ENCODE measurements at regions not wholly inside any gene's neighbourhood (a gene's known extent, or its start where the extent isn't known, plus 50 kb on each side); places are given as distances from the start of the nearest gene placed in this dataset.

- no peaks in the 10 kb centered on the region for H3K4me1 ChIP-seq (ENCODE audit: control insufficient read depth in 1 of 2, low read depth in 2 of 2)
- H3K27me3 ChIP-seq (replicated peaks; ENCODE audit: insufficient read depth): no peaks in the 10 kb centered on the region
- no peak for TF ChIP-seq CTCF (IDR thresholded peaks at IDR 0.05)
- H3K9me3 ChIP-seq: no peaks in the 10 kb centered on the region
- no peak overlapping the region for H3K27ac ChIP-seq
- no peak overlapping the region for H3K4me3 ChIP-seq
- DNase-seq (ENCODE audit: low spot score) (no peak), ATAC-seq (ENCODE audit: insufficient number of reproducible peaks, low FRiP score, low read depth) (no peak)
- no peaks in the 10 kb centered on the region for H3K36me3 ChIP-seq
Measured at GRCh38 chr16:86327321-86327720, 183.0 kb upstream of the FOXF1 start.

GRCh38 chr16:86330906-86331305, 179.4 kb upstream of the FOXF1 start:
- Histone ChIP-seq H3K27me3 (replicated peaks; ENCODE audit: insufficient read depth) (no peaks in the 10 kb centered on the region), H3K4me3 (no peak overlapping the region), H3K27ac (no peak overlapping the region), H3K36me3 (no peaks in the 10 kb centered on the region), H3K9me3 (no peaks in the 10 kb centered on the region), H3K4me1 (ENCODE audit: control insufficient read depth in 1 of 2, low read depth in 2 of 2) (no peaks in the 10 kb centered on the region)
- DNase-seq (ENCODE audit: low spot score): no peak
- no peak for ATAC-seq (ENCODE audit: insufficient number of reproducible peaks, low FRiP score, low read depth)
- no peak for TF ChIP-seq CTCF (IDR thresholded peaks at IDR 0.05)

GRCh38 chr16:86334079-86334635, 176.2 kb upstream of the FOXF1 start:
- Histone ChIP-seq H3K27ac (no peak overlapping the region), H3K36me3 (no peaks in the 10 kb centered on the region), H3K4me3 (no peak overlapping the region), H3K9me3 (no peaks in the 10 kb centered on the region), H3K27me3 (replicated peaks; ENCODE audit: insufficient read depth) (no peaks in the 10 kb centered on the region), H3K4me1 (ENCODE audit: control insufficient read depth in 1 of 2, low read depth in 2 of 2) (no peaks in the 10 kb centered on the region)
- ATAC-seq (ENCODE audit: insufficient number of reproducible peaks, low FRiP score, low read depth) (no peak), DNase-seq (ENCODE audit: low spot score) (no peak)
- no peak for TF ChIP-seq CTCF (IDR thresholded peaks at IDR 0.05)

GRCh38 chr16:86335266-86336172, 174.8 kb upstream of the FOXF1 start:
- ATAC-seq (ENCODE audit: insufficient number of reproducible peaks, low FRiP score, low read depth) (no peak), DNase-seq (ENCODE audit: low spot score) (no peak)
- Histone ChIP-seq H3K4me1 (ENCODE audit: control insufficient read depth in 1 of 2, low read depth in 2 of 2) (no peaks in the 10 kb centered on the region), H3K27me3 (replicated peaks; ENCODE audit: insufficient read depth) (no peaks in the 10 kb centered on the region), H3K4me3 (no peak overlapping the region), H3K9me3 (no peaks in the 10 kb centered on the region), H3K36me3 (no peaks in the 10 kb centered on the region), H3K27ac (no peak overlapping the region)
- TF ChIP-seq CTCF (IDR thresholded peaks at IDR 0.05): no peak

- DNase-seq (ENCODE audit: low spot score): no peak
Measured at GRCh38 chr16:86337138-86337537, 173.2 kb upstream of the FOXF1 start.

More at GRCh38 chr16:86337138-86337537, 173.2 kb upstream of the FOXF1 start:
- no peak for TF ChIP-seq CTCF (IDR thresholded peaks at IDR 0.05)
- Histone ChIP-seq H3K27ac (no peak overlapping the region), H3K9me3 (no peaks in the 10 kb centered on the region), H3K4me3 (no peak overlapping the region), H3K36me3 (no peaks in the 10 kb centered on the region), H3K4me1 (ENCODE audit: control insufficient read depth in 1 of 2, low read depth in 2 of 2) (no peaks in the 10 kb centered on the region), H3K27me3 (replicated peaks; ENCODE audit: insufficient read depth) (no peaks in the 10 kb centered on the region)
- no peak for ATAC-seq (ENCODE audit: insufficient number of reproducible peaks, low FRiP score, low read depth)
